ENCODE measurements at regions not wholly inside any gene's neighbourhood (a gene's known extent, or its start where the extent isn't known, plus 50 kb on each side); places are given as distances from the start of the nearest gene placed in this dataset.

- TF ChIP-seq CTCF (IDR thresholded peaks at IDR 0.05) (no peak), POLR2AphosphoS5 (IDR thresholded peaks at IDR 0.05) (no peak), POLR2A (IDR thresholded peaks at IDR 0.05) (no peak)
These were observed 60.5 kb upstream of the USP25 start for GRCh38 chr21:15669247-15669646.
